K562 (cell line): ENCODE measurements at regions not wholly inside any gene's neighbourhood (a gene's known extent, or its start where the extent isn't known, plus 50 kb on each side); places are given as distances from the start of the nearest gene placed in this dataset.

ENCODE experiments used
- ARHGAP35 ChIP-seq: fragments of 450-650 bp; IDR thresholded peaks from 2 replicates; pipeline ENCODE4 v1.6.1; 2018; ENCODE audit not compliant: partially characterized antibody
- MECOM ChIP-seq: fragments of 250-450 bp; sonication (Bioruptor Pico); IDR thresholded peaks from 2 replicates; pipeline ENCODE4 v1.8.0; 2022; ENCODE audit warnings: inconsistent platforms
- NR2C2 ChIP-seq, 2 experiments: fragments of 200-800 bp in 1 of 2; sonication (Bioruptor generic) in 1 of 2; sonication (generic) in 1 of 2; formaldehyde crosslinking in 1 of 2; IDR thresholded peaks; 2 replicates each; pipeline versions ENCODE4 v1.6.1 to v1.8.0; 2016 to 2022; ENCODE audit warnings: mild to moderate bottlenecking in 1 of 2, missing compliant biosample characterization in 1 of 2, missing genetic modification characterization in 1 of 2, missing genetic modification reagents in 1 of 2
- RHOXF2B ChIP-seq: fragments of 250-450 bp; sonication (Bioruptor Pico); conservative IDR thresholded peaks from 2 replicates; pipeline ENCODE4 v1.5.1; 2021
- SIX5 ChIP-seq, 2 experiments: IDR thresholded peaks; 2 replicates each; pipeline ENCODE4 v1.6.1; 2011; ENCODE audit warnings: low read length in 2 of 2, borderline replicate concordance in 1 of 2, low read depth in 1 of 2, mild to moderate bottlenecking in 1 of 2, moderate library complexity in 1 of 2; ENCODE audit not compliant: insufficient read depth in 1 of 2
- TCF3 ChIP-seq: sonication (generic); formaldehyde crosslinking; IDR thresholded peaks from 2 replicates; pipeline ENCODE4 v1.4.0; 2020; ENCODE audit warnings: mild to moderate bottlenecking, missing genetic modification reagents
- ZBTB7A ChIP-seq: IDR thresholded peaks from 2 replicates; pipeline ENCODE4 v1.6.1; 2011; ENCODE audit warnings: low read depth, mild to moderate bottlenecking, low read length, moderate library complexity, borderline replicate concordance; ENCODE audit not compliant: control insufficient read depth
- ZNF644 ChIP-seq: fragments of 200-800 bp; sonication (Bioruptor generic); IDR thresholded peaks from 2 replicates; pipeline ENCODE4 v1.6.1; 2016; ENCODE audit warnings: low read depth, missing genetic modification characterization, missing compliant biosample characterization
- TF ChIP-seq, protein P1 (sequence below): sonication (generic); formaldehyde crosslinking; IDR thresholded peaks from 2 replicates; pipeline ENCODE4 v1.8.0; 2022; ENCODE audit warnings: mild to moderate bottlenecking, missing genetic modification reagents, borderline replicate concordance
- TF ChIP-seq, protein P2 (sequence below): fragments of 250-450 bp; sonication (Bioruptor Pico); IDR thresholded peaks from 2 replicates; pipeline ENCODE4 v1.8.0; 2021; ENCODE audit warnings: mild to moderate bottlenecking, moderate library complexity
- TF ChIP-seq, protein P3 (sequence below): fragments of 250-450 bp; sonication (Bioruptor Pico); IDR thresholded peaks from 2 replicates; pipeline ENCODE4 v1.8.0; 2022; ENCODE audit warnings: moderate library complexity, mild to moderate bottlenecking, inconsistent platforms
- TF ChIP-seq, protein P4 (sequence below), 3 experiments: IDR thresholded peaks in 2 of 3; conservative IDR thresholded peaks in 1 of 3; 2 replicates each; pipeline ENCODE4 v1.5.1; 2011 to 2012; ENCODE audit warnings: low read length in 3 of 3, mild to moderate bottlenecking in 3 of 3, control low read depth in 2 of 3, improper control_type of control experiment in 1 of 3, inconsistent platforms in 1 of 3, low read depth in 1 of 3, mixed read lengths in 1 of 3, moderate library complexity in 1 of 3; ENCODE audit not compliant: insufficient read depth in 2 of 3

DNA sequence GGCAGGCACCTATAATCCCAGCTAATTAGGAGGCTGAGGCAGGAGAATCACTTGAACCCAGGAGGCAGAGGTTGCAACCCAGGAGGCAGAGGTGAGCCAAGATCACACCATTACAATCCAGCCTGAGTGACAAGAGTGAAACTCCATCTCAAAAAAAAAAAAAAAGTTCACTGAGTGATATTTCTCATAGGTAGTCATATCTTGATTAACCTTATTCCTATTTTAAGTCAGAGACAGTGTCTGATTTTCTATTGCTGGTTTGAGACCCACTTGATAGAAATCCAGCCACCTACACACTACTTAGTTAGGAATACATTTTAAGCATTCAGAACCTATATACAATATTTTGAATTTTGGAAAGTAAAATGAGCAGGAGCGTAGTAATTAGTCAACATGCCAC is 357.4 kb upstream of the ADGRL2 start:
- TF ChIP-seq ZNF644 (tag) = no peak
- TF ChIP-seq, protein P1, sequence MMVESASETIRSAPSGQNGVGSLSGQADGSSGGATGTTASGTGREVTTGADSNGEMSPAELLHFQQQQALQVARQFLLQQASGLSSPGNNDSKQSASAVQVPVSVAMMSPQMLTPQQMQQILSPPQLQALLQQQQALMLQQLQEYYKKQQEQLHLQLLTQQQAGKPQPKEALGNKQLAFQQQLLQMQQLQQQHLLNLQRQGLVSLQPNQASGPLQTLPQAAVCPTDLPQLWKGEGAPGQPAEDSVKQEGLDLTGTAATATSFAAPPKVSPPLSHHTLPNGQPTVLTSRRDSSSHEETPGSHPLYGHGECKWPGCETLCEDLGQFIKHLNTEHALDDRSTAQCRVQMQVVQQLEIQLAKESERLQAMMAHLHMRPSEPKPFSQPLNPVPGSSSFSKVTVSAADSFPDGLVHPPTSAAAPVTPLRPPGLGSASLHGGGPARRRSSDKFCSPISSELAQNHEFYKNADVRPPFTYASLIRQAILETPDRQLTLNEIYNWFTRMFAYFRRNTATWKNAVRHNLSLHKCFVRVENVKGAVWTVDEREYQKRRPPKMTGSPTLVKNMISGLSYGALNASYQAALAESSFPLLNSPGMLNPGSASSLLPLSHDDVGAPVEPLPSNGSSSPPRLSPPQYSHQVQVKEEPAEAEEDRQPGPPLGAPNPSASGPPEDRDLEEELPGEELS (CRISPR knock-in tag) = no peak
- TF ChIP-seq MECOM = no peak
- TF ChIP-seq, protein P2, sequence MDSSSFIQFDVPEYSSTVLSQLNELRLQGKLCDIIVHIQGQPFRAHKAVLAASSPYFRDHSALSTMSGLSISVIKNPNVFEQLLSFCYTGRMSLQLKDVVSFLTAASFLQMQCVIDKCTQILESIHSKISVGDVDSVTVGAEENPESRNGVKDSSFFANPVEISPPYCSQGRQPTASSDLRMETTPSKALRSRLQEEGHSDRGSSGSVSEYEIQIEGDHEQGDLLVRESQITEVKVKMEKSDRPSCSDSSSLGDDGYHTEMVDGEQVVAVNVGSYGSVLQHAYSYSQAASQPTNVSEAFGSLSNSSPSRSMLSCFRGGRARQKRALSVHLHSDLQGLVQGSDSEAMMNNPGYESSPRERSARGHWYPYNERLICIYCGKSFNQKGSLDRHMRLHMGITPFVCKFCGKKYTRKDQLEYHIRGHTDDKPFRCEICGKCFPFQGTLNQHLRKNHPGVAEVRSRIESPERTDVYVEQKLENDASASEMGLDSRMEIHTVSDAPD (CRISPR knock-in tag) = no peak
- TF ChIP-seq ZBTB7A = no peak
- TF ChIP-seq, protein P3, sequence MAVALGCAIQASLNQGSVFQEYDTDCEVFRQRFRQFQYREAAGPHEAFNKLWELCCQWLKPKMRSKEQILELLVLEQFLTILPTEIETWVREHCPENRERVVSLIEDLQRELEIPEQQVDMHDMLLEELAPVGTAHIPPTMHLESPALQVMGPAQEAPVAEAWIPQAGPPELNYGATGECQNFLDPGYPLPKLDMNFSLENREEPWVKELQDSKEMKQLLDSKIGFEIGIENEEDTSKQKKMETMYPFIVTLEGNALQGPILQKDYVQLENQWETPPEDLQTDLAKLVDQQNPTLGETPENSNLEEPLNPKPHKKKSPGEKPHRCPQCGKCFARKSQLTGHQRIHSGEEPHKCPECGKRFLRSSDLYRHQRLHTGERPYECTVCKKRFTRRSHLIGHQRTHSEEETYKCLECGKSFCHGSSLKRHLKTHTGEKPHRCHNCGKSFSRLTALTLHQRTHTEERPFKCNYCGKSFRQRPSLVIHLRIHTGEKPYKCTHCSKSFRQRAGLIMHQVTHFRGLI = no peak
- no peak for TF ChIP-seq TCF3
- TF ChIP-seq RHOXF2B (CRISPR knock-in tag) = no peak
- TF ChIP-seq, protein P4, sequence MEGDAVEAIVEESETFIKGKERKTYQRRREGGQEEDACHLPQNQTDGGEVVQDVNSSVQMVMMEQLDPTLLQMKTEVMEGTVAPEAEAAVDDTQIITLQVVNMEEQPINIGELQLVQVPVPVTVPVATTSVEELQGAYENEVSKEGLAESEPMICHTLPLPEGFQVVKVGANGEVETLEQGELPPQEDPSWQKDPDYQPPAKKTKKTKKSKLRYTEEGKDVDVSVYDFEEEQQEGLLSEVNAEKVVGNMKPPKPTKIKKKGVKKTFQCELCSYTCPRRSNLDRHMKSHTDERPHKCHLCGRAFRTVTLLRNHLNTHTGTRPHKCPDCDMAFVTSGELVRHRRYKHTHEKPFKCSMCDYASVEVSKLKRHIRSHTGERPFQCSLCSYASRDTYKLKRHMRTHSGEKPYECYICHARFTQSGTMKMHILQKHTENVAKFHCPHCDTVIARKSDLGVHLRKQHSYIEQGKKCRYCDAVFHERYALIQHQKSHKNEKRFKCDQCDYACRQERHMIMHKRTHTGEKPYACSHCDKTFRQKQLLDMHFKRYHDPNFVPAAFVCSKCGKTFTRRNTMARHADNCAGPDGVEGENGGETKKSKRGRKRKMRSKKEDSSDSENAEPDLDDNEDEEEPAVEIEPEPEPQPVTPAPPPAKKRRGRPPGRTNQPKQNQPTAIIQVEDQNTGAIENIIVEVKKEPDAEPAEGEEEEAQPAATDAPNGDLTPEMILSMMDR (IDR thresholded peaks at IDR 0.05 in 2 of 3, conservative IDR thresholded peaks at IDR 0.05 in 1 of 3; ENCODE audit: insufficient read depth in 2 of 3, low read depth in 1 of 3, low read length in 3 of 3) = no peak
- no peak for TF ChIP-seq NR2C2 (CRISPR knock-in tag; IDR thresholded peaks at IDR 0.05)
- TF ChIP-seq NR2C2 (tag; IDR thresholded peaks at IDR 0.05) = no peak
- TF ChIP-seq SIX5 (IDR thresholded peaks at IDR 0.05; ENCODE audit: borderline replicate concordance in 1 of 2, insufficient read depth in 1 of 2, low read depth in 1 of 2, low read length in 2 of 2) = no peak
- TF ChIP-seq ARHGAP35 = no peak
